Kidney tubule cell (primary cell): ENCODE measurements at regions not wholly inside any gene's neighbourhood (a gene's known extent, or its start where the extent isn't known, plus 50 kb on each side); places are given as distances from the start of the nearest gene placed in this dataset.
"Not testable (repeated sequence)": the region's sequence is repeated elsewhere in the genome, so short reads cannot be mapped to it uniquely, and the experiment has no call there.

Experiments used
- DNase-seq: peaks from one replicate; pipeline ENCODE4 v3.0.0-alpha.2; 2018; ENCODE audit warnings: low spot score

- DNase-seq = not testable (repeated sequence)
These were observed 83.1 kb upstream of the GOLGA6L4 start for GRCh38 chr15:84152381-84152979.

DNA sequence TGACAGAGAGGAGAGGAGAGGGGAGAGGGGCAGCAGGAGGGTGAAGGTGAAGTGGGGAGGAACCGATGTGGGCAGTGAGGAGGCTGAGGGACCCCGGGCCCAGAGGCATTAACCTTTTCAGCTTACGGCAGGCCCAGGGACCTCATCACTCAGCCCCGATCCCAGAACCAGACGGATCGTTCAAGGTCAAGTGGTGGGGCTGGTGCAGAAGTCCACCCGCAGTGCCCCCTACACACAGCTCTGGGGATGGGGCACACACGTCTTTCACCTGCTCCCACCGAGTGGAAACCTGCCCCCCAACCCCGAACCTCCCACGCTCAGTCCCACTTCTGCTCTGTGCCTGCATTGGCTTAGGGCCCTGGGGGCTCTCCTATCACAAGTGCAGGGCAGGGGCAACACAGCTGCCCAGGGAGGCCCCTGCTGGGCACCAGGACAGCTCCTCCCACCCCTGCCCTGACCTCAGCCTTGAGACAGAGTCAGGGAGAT lies 81.9 kb upstream of the GOLGA6L4 start:
- DNase-seq = not testable (repeated sequence)

DNA sequence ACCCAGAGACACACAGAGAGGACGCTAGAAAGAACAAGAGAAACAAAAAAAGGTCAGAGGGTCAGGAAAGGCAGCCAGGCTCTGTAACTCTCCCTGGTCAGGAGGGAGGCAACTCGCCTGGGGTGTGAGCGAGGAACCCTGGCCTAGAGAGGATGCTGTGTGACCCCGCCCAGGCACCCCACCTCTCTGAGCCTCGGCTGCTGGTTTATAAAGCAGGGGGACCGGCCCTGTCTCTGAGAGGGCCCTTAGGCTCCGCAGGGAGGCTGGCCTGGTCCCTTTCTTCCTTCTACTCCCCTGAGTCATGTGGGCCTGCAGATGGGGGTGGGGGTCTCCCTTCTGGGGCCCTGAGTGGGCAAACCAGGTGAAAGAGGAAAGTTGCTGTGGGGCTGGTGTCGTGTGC lies 81.3 kb upstream of the GOLGA6L4 start:
- DNase-seq = not testable (repeated sequence)

GRCh38 chr15:84154787-84155186 lies 80.8 kb upstream of the GOLGA6L4 start:
- DNase-seq = not testable (repeated sequence)

DNA sequence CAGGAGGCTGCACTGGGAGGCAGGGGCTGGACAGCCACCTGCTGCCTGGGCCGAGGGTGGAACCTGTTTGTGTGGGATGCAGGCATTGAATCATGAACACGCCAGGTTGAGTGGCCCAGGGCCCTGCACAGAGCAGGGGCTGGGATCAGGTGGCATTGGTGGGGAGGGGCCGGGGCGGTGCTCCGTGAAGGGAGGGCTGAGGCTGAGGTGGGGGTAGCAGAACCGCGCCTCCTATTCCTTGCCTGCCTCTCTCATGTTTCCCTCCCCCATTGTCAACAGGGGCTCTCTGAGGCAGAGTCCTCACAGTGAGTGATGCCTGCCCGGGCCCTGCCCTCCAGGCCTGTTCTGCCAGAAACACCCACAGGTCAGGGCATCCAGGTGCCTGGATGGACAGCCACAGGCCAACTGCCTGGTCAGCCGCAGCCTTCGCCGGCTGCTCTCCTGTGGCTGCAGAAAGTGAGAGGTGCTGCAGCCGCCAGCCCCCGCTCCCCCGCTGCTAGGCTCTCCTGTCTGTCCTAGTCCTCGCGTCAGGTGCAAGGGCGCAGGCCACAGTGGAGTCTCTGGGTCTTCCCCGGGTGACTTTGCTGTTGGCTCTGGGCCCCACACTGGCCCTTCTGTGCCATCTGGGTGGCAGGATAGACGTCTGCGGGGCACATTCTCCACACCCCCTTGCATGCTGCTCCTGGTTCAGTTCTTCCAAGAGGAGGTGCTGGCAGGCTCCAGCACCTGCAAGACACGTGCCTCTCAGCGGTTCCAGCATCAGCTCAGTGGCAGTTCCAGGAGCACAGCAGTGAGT lies 79.6 kb upstream of the GOLGA6L4 start:
- DNase-seq = not testable (repeated sequence)

DNA sequence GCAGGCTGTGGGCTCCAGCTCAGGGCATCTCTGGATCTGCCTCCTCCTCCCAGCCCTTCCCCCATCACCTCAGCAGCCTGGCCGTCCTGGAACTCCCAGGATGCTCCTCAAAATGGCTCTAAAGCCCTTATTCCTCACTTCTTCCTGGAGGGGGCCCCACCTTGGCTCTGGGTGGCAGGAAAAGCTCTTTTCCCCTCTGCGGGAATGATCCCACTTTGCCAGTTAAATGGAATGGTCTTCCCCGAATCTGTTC lies 79.1 kb upstream of the GOLGA6L4 start:
- DNase-seq = not testable (repeated sequence)

DNA sequence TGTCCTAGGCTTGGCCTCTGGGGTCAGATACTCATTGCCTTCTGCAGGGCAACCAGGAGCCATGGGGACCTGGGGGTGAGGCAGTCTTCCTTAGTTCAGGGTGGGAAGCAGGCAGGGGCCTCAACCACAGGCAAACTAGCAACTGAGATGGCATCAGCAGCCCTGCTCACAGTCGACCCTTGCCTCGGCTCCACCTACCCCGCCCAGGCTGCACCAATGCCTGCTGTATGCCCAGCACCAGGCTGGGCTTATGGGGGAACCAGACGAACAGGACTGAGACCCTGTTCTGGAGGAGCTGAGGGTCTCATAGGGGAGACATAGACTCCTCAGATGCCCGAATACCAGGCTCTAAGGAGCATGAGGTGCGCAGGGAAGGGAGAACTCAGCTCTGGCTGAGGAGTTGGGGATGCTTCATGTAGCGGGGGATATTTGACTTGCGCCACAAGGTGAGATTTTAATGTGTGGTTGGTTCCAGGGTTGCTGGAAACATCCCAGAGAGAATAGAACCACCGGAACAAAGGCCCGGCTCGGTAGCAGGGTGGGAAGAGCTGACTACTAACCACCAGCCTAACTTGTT lies 78.4 kb upstream of the GOLGA6L4 start:
- DNase-seq = not testable (repeated sequence)

- not testable (repeated sequence) for DNase-seq
These were observed 77.7 kb upstream of the GOLGA6L4 start for GRCh38 chr15:84157857-84158256.

DNA sequence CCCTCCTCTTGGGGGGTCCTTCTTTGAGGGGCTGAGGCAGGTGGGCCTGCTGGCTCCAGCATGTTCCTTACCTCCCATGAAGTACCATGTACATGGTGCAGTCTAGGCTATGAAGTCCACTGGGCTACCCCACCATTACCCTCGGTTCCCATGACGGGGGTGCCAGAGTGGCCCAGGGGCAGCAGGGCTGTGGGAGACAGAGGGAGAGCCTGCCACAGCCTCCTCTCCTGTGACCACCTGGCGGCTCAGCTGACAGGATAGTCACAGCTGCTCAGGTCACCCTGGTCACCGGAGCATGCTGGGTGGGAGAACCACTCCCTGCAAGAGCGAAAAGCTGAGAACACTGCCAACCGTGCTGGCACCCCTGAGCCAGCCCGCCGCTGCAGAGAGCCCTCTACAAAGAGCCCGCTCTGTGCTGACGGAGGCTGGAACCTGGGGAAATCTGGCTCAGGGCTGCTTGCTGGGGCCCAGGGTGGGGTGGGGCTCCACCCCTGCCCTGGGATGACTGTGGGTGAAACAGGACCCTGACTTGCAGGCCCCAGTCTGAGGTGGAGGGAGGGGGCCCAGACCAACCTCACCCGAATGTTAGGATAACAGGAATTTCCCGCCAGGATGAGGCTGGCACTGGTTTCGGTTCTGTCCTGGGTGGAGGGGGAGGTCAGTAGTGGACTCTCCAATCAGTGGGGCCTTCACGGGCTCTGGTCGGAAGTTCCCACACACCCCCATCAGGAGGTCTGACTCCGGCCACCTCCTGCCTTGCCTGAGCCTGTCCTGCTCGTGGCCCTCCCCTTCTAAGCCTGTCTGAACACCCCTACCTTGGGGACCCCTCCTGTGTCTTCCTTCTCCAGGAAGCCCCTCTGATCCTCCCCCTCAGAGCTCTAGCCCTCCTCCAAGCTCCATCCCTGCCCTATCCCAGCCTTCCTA lies 76.0 kb upstream of the GOLGA6L4 start:
- not testable (repeated sequence) for DNase-seq

- not testable (repeated sequence) for DNase-seq
These were observed 70.9 kb upstream of the GOLGA6L4 start for GRCh38 chr15:84164423-84165292.

GRCh38 chr15:84170029-84170428 lies 65.5 kb upstream of the GOLGA6L4 start:
- DNase-seq = not testable (repeated sequence)

GRCh38 chr15:84173231-84173610 lies 62.4 kb upstream of the GOLGA6L4 start:
- DNase-seq = not testable (repeated sequence)
